ENCODE measurements at regions not wholly inside any gene's neighbourhood (a gene's known extent, or its start where the extent isn't known, plus 50 kb on each side); places are given as distances from the start of the nearest gene placed in this dataset.

- no peak overlapping the region for H2BK15ac ChIP-seq (ENCODE audit: low read depth, low read length)
- WGBS (ENCODE audit: extremely low coverage, insufficient read length, low lambda C conversion rate), result no CpG with 5 or more reads among the region's 3 CpGs
- no peak for DNase-seq
- no peak overlapping the region for H2AK5ac ChIP-seq (ENCODE audit: insufficient read length, low read length)
- H2BK20ac ChIP-seq (ENCODE audit: low read depth, low read length, poor library complexity, severe bottlenecking), result no peak overlapping the region
- H4K5ac ChIP-seq (ENCODE audit: insufficient read length, low read depth, low read length), result no peak overlapping the region
- no peak overlapping the region for H3K4me2 ChIP-seq (ENCODE audit: insufficient read depth, insufficient read length, low read length)
- no peak for TF ChIP-seq CTCF (conservative IDR thresholded peaks at IDR 0.05)
- no peak overlapping the region for H4K8ac ChIP-seq (replicated peaks; ENCODE audit: insufficient read length, low read depth, low read length)
- H3K18ac ChIP-seq (ENCODE audit: insufficient read length, low read depth, low read length), result no peak overlapping the region
- Mint-ChIP-seq H3K27me3 (ENCODE audit: low read depth) (no peaks in the 10 kb centered on the region), H3K36me3 (ENCODE audit: insufficient read depth in 1 of 3, low read depth in 3 of 3) (peaks cover 0 to 12% (median 3%) of the 10 kb centered on the region in 3 experiments; a peak in 3 of 7 replicates), H3K4me3 (no peak overlapping the region), H3K4me1 (peaks cover 14 to 25% of the 10 kb centered on the region in 2 experiments), H3K9me3 (peaks cover 0 to 5% of the 10 kb centered on the region in 2 experiments; a peak in 1 of 5 replicates), H3K27ac (no peak overlapping the region)
- no peaks in the 10 kb centered on the region; the same call in 1 of the 2 replicates for H3K4me1 ChIP-seq (ENCODE audit: insufficient read depth, low read length)
- H3K9ac ChIP-seq (ENCODE audit: extremely low read depth, insufficient read length, low read length), result no peak overlapping the region
- H3K4ac ChIP-seq (ENCODE audit: low read depth, low read length), result no peak overlapping the region
- H3K23me2 ChIP-seq (ENCODE audit: insufficient read length, low read depth, low read length, poor library complexity, severe bottlenecking), result no peaks in the 10 kb centered on the region
- H2BK12ac ChIP-seq (ENCODE audit: insufficient read length, low read depth, low read length), result no peak overlapping the region
- H3K9me3 ChIP-seq (ENCODE audit: control insufficient read depth, low read depth, low read length), result no peaks in the 10 kb centered on the region
- H3K79me1 ChIP-seq (ENCODE audit: insufficient read depth, low read depth, low read length, poor library complexity, severe bottlenecking), result no peaks in the 10 kb centered on the region
- H2AFZ ChIP-seq (ENCODE audit: low read length), result no peak overlapping the region
- H3K79me2 ChIP-seq (ENCODE audit: insufficient read depth, low read length), result no peaks in the 10 kb centered on the region
- no peak overlapping the region for H2BK5ac ChIP-seq (ENCODE audit: insufficient read length, low read length)
- no peak overlapping the region for H3K23ac ChIP-seq (ENCODE audit: insufficient read length, low read depth, low read length)
- H3K27ac ChIP-seq (ENCODE audit: insufficient read length, low read depth, low read length), result no peak overlapping the region
- no peak overlapping the region for H3K56ac ChIP-seq (ENCODE audit: insufficient read length, low read depth, low read length)
- no peak overlapping the region for H3K14ac ChIP-seq (ENCODE audit: insufficient read depth, low read length)
- H4K20me1 ChIP-seq (ENCODE audit: control insufficient read depth, insufficient read depth, insufficient read length), result no peaks in the 10 kb centered on the region
- H4K91ac ChIP-seq (ENCODE audit: insufficient read length, low read depth, low read length), result no peak overlapping the region
- no peak overlapping the region for H3T11ph ChIP-seq (ENCODE audit: low read length)
- H2BK120ac ChIP-seq (ENCODE audit: low read depth, low read length, poor library complexity, severe bottlenecking), result no peak overlapping the region
- no peaks in the 10 kb centered on the region for H3K27me3 ChIP-seq (ENCODE audit: insufficient read depth, low read length)
These were observed 359.3 kb downstream of the IRS1 start for GRCh38 chr2:226440127-226440918.

Measured in H9 (cell line).